ENCODE measurements at regions not wholly inside any gene's neighbourhood (a gene's known extent, or its start where the extent isn't known, plus 50 kb on each side); places are given as distances from the start of the nearest gene placed in this dataset.

GRCh38 chr10:127797339-127797738 is 60.4 kb downstream of the FOXI2 start:
- DNase-seq (peak in 1 of 5 donors; percentile 11), ATAC-seq (peak; percentile 65 to 96 (median 70))
- Histone ChIP-seq H3K27me3 (peaks cover 0 to 14% (median 0%) of the 10 kb centered on the region in 9 donors), H3K4me3 (no peak overlapping the region), H3K27ac (no peak overlapping the region), H3K36me3 (no peaks in the 10 kb centered on the region), H3K9me3 (peaks cover 0 to 5% (median 0%) of the 10 kb centered on the region in 12 donors), H3K4me1 (peaks cover 0 to 8% (median 0%) of the 10 kb centered on the region in 12 donors)
- intact Hi-C loops (cut with DNase I), result no loop called here
- WGBS, 4 donors, result 94 to 98% (median 95%) methylated on average over 1 of the region's 1 CpG
- TF ChIP-seq CTCF (IDR thresholded peaks at IDR 0.05) (no peak), POLR2A (IDR thresholded peaks at IDR 0.05) (no peak)

- DNase-seq, result peak in 1 of 5 donors; percentile 8
- TF ChIP-seq POLR2A (IDR thresholded peaks at IDR 0.05) (no peak), CTCF (IDR thresholded peaks at IDR 0.05) (no peak)
Observed at GRCh38 chr10:127798111-127798510, 61.1 kb downstream of the FOXI2 start.

GRCh38 chr10:127801302-127801701 is 64.3 kb downstream of the FOXI2 start:
- H3K4me1 ChIP-seq, result peaks cover 0 to 8% (median 0%) of the 10 kb centered on the region in 12 donors
- no peaks in the 10 kb centered on the region for H3K9me3 ChIP-seq
- no peaks in the 10 kb centered on the region for H3K36me3 ChIP-seq
- DNase-seq (no peak), ATAC-seq (no peak)
- TF ChIP-seq POLR2A (IDR thresholded peaks at IDR 0.05) (no peak), CTCF (IDR thresholded peaks at IDR 0.05) (no peak)
- H3K4me3 ChIP-seq, result no peak overlapping the region
- H3K27me3 ChIP-seq, result peaks cover 0 to 18% (median 0%) of the 10 kb centered on the region in 9 donors
- WGBS, 4 donors, result 66 to 83% (median 76%) methylated on average over 3 of the region's 3 CpGs
- H3K27ac ChIP-seq, result no peak overlapping the region
- intact Hi-C loops (cut with DNase I), result no loop called here

More at GRCh38 chr10:127798111-127798510, 61.1 kb downstream of the FOXI2 start:
- H3K9me3 ChIP-seq, result peaks cover 0 to 5% (median 0%) of the 10 kb centered on the region in 12 donors
- intact Hi-C loops (cut with DNase I), result no loop called here
- ATAC-seq, result no peak
- H3K27me3 ChIP-seq, result peaks cover 0 to 14% (median 0%) of the 10 kb centered on the region in 9 donors
- H3K36me3 ChIP-seq, result no peaks in the 10 kb centered on the region
- 39 to 50% (median 44%) methylated on average over 6 of the region's 6 CpGs for WGBS, 4 donors
- H3K4me1 ChIP-seq, result peaks cover 0 to 8% (median 0%) of the 10 kb centered on the region in 12 donors
- no peak overlapping the region for H3K27ac ChIP-seq
- H3K4me3 ChIP-seq, result no peak overlapping the region

GRCh38 chr10:127802531-127803095 is 65.6 kb downstream of the FOXI2 start:
- intact Hi-C loops (cut with DNase I), result no loop called here
- no peak for DNase-seq
- ATAC-seq, result no peak
- WGBS, 4 donors, result 65 to 72% (median 68%) methylated on average over 6 of the region's 6 CpGs
- H3K4me3 ChIP-seq, result no peak overlapping the region
- no peak for TF ChIP-seq CTCF (IDR thresholded peaks at IDR 0.05)
- TF ChIP-seq POLR2A (IDR thresholded peaks at IDR 0.05), result no peak
- H3K36me3 ChIP-seq, result no peaks in the 10 kb centered on the region
- no peaks in the 10 kb centered on the region for H3K9me3 ChIP-seq
- H3K27me3 ChIP-seq, result peaks cover 0 to 18% (median 0%) of the 10 kb centered on the region in 9 donors
- peaks cover 0 to 8% (median 0%) of the 10 kb centered on the region in 12 donors for H3K4me1 ChIP-seq
- H3K27ac ChIP-seq, result no peak overlapping the region
